ENCODE measurements at regions not wholly inside any gene's neighbourhood (a gene's known extent, or its start where the extent isn't known, plus 50 kb on each side); places are given as distances from the start of the nearest gene placed in this dataset.

- Mint-ChIP-seq H3K36me3 (ENCODE audit: low read depth) (no peaks in the 10 kb centered on the region), H3K27ac (no peak overlapping the region), H3K4me3 (no peak overlapping the region), H3K27me3 (no peaks in the 10 kb centered on the region), H3K4me1 (no peaks in the 10 kb centered on the region), H3K9me3 (no peaks in the 10 kb centered on the region)
- ATAC-seq (replicated peaks): no peak
These were observed 370.1 kb downstream of the TMEM161B start for GRCh38 chr5:87898574-87898973.

DNA sequence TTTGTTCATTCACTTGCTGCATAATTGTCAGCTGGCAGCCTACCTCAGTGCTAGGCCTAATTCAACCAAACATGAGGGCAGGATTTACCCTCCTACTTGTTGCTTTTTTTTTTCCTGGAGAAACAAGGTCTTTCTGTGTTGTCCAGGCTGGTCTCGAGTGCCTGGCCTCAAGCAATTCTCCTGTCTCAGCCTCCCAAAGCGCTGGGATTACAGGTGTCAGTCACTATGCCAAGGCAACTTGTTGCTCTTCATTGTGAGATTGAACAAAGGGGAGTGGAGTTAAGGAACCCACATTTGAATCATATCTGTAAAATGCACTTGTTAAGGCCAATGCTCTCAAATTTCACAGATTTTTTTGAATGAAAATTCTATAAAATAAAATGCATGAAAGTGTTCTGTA lies 380.5 kb downstream of the TMEM161B start:
- Mint-ChIP-seq H3K9me3 (no peaks in the 10 kb centered on the region), H3K27me3 (peaks cover 3% of the 10 kb centered on the region), H3K36me3 (ENCODE audit: low read depth) (no peaks in the 10 kb centered on the region), H3K4me1 (no peaks in the 10 kb centered on the region), H3K27ac (no peak overlapping the region), H3K4me3 (no peak overlapping the region)
- ATAC-seq (replicated peaks): no peak

DNA sequence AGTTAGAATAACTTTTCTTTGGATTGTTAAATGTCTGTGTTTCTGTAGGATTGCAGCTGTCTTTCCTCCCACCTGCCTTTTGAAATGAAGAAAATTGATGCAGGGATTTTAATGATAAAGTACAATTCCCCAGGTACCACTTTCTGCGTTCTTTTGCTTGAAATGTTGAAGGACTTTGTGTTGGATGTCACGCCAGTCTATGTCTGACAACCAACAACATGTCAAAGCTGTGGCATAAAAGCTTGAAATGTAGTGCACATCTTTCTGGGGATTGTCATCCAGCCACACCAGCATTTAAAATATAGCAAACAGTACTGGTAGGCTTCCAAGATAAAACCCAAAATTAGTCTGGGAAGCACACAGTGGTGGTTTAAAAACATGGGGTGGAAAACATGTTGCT lies 381.4 kb downstream of the TMEM161B start:
- Mint-ChIP-seq H3K27ac (no peak overlapping the region), H3K4me1 (no peaks in the 10 kb centered on the region), H3K27me3 (peaks cover 3% of the 10 kb centered on the region), H3K4me3 (no peak overlapping the region), H3K36me3 (ENCODE audit: low read depth) (no peaks in the 10 kb centered on the region), H3K9me3 (no peaks in the 10 kb centered on the region)
- no peak for ATAC-seq (replicated peaks)

- ATAC-seq (replicated peaks): no peak
- H3K4me3 Mint-ChIP-seq: no peak overlapping the region
- H3K27ac Mint-ChIP-seq: no peak overlapping the region
- peaks cover 3% of the 10 kb centered on the region for H3K27me3 Mint-ChIP-seq
- H3K36me3 Mint-ChIP-seq (ENCODE audit: low read depth): no peaks in the 10 kb centered on the region
- no peaks in the 10 kb centered on the region for H3K4me1 Mint-ChIP-seq
- no peaks in the 10 kb centered on the region for H3K9me3 Mint-ChIP-seq
These were observed 382.5 kb downstream of the TMEM161B start for GRCh38 chr5:87886164-87886563.

GRCh38 chr5:87885758-87886157 lies 382.9 kb downstream of the TMEM161B start:
- H3K36me3 Mint-ChIP-seq (ENCODE audit: low read depth): no peaks in the 10 kb centered on the region
- peaks cover 3% of the 10 kb centered on the region for H3K27me3 Mint-ChIP-seq
- ATAC-seq (replicated peaks): no peak
- H3K9me3 Mint-ChIP-seq: no peaks in the 10 kb centered on the region
- H3K27ac Mint-ChIP-seq: no peak overlapping the region
- H3K4me1 Mint-ChIP-seq: no peaks in the 10 kb centered on the region
- H3K4me3 Mint-ChIP-seq: no peak overlapping the region

GRCh38 chr5:87877495-87877894 lies 391.1 kb downstream of the TMEM161B start:
- Mint-ChIP-seq H3K4me3 (no peak overlapping the region), H3K4me1 (no peaks in the 10 kb centered on the region), H3K27me3 (no peaks in the 10 kb centered on the region), H3K9me3 (peaks cover 9% of the 10 kb centered on the region), H3K27ac (no peak overlapping the region), H3K36me3 (ENCODE audit: low read depth) (no peaks in the 10 kb centered on the region)
- no peak for ATAC-seq (replicated peaks)

DNA sequence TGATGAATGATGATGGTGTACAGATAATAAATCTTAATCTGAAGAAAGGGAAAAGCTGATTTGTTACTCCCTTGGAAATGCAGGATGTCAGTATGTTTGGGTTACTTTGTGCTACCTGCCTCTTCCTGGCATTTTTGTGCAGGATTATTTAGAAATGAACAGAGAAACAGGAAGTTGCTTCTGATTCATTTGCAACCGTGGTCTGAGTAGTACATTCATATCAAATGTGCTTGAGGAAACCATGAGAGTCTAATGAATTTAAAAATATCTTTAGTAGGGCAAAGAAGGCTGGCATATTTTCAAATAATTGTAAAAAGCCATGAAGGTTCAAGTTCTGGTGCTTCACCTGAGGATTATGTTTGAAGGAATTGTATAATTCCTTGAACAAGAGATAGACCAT lies 391.6 kb downstream of the TMEM161B start:
- no peaks in the 10 kb centered on the region for H3K4me1 Mint-ChIP-seq
- H3K27me3 Mint-ChIP-seq: no peaks in the 10 kb centered on the region
- H3K9me3 Mint-ChIP-seq: peaks cover 9% of the 10 kb centered on the region
- ATAC-seq (replicated peaks): no peak
- no peaks in the 10 kb centered on the region for H3K36me3 Mint-ChIP-seq (ENCODE audit: low read depth)
- H3K27ac Mint-ChIP-seq: no peak overlapping the region
- no peak overlapping the region for H3K4me3 Mint-ChIP-seq

- H3K9me3 Mint-ChIP-seq: peaks cover 9% of the 10 kb centered on the region
- no peak overlapping the region for H3K27ac Mint-ChIP-seq
- H3K36me3 Mint-ChIP-seq (ENCODE audit: low read depth): no peaks in the 10 kb centered on the region
- H3K27me3 Mint-ChIP-seq: no peaks in the 10 kb centered on the region
- H3K4me1 Mint-ChIP-seq: no peaks in the 10 kb centered on the region
- H3K4me3 Mint-ChIP-seq: no peak overlapping the region
- no peak for ATAC-seq (replicated peaks)
These were observed 392.0 kb downstream of the TMEM161B start for GRCh38 chr5:87876616-87877015.

DNA sequence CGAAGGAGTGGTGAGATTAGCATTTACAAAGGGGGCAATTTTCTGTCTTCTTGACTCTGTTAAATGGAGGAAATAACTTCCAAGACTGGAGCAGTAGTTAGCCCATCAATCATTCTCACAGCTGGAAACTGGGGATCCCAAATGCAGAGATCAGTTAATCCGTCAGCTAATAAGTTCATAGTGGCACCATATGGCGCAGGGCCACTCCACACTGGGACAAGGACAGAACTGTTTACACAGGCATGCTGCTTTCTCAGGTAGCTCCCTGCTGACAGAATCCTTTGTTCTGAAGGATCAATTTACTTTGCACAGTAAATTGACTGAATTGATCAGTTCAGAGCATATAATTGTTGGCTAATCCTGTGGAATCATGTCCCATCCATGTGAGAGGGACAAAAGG lies 395.7 kb downstream of the TMEM161B start:
- no peaks in the 10 kb centered on the region for H3K27me3 Mint-ChIP-seq
- H3K9me3 Mint-ChIP-seq: no peaks in the 10 kb centered on the region
- H3K4me3 Mint-ChIP-seq: no peak overlapping the region
- H3K4me1 Mint-ChIP-seq: no peaks in the 10 kb centered on the region
- H3K36me3 Mint-ChIP-seq (ENCODE audit: low read depth): no peaks in the 10 kb centered on the region
- H3K27ac Mint-ChIP-seq: no peak overlapping the region
- no peak for ATAC-seq (replicated peaks)

- ATAC-seq (replicated peaks): no peak
These were observed 399.9 kb downstream of the TMEM161B start for GRCh38 chr5:87868792-87869191.

DNA sequence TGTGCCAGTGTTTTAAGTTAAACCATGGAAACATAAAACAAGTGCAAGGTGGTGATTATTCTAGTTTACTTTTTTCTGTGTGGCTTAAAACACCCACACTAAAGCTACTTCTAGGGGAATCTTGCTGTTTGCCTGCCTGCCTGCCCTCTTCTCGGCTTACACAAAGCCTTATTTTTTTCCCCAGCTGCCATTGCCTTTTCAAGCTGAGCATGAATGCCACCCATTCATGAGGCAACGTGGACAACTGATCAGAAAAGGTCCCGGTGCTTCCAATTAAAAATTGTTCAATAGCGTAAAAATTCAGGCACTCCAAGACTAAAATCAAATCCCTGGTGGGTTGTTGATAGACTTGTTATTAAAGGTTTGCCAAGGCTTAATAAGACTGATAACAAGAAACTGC lies 401.4 kb downstream of the TMEM161B start:
- Mint-ChIP-seq H3K4me1 (no peaks in the 10 kb centered on the region), H3K36me3 (ENCODE audit: low read depth) (no peaks in the 10 kb centered on the region), H3K9me3 (peaks cover 12% of the 10 kb centered on the region), H3K27ac (no peak overlapping the region), H3K4me3 (no peak overlapping the region), H3K27me3 (peaks cover 3% of the 10 kb centered on the region)
- ATAC-seq (replicated peaks): no peak

More at GRCh38 chr5:87868792-87869191, 399.9 kb downstream of the TMEM161B start:
- no peaks in the 10 kb centered on the region for H3K36me3 Mint-ChIP-seq (ENCODE audit: low read depth)
- H3K27me3 Mint-ChIP-seq: peaks cover 3% of the 10 kb centered on the region
- no peaks in the 10 kb centered on the region for H3K4me1 Mint-ChIP-seq
- no peak overlapping the region for H3K4me3 Mint-ChIP-seq
- H3K9me3 Mint-ChIP-seq: peaks cover 5% of the 10 kb centered on the region
- no peak overlapping the region for H3K27ac Mint-ChIP-seq

- no peak overlapping the region for H3K27ac Mint-ChIP-seq
- H3K4me3 Mint-ChIP-seq: no peak overlapping the region
- no peaks in the 10 kb centered on the region for H3K4me1 Mint-ChIP-seq
- no peak for ATAC-seq (replicated peaks)
- no peaks in the 10 kb centered on the region for H3K36me3 Mint-ChIP-seq (ENCODE audit: low read depth)
- H3K27me3 Mint-ChIP-seq: no peaks in the 10 kb centered on the region
- peaks cover 4% of the 10 kb centered on the region for H3K9me3 Mint-ChIP-seq
These were observed 415.1 kb downstream of the TMEM161B start for GRCh38 chr5:87853541-87853940.

DNA sequence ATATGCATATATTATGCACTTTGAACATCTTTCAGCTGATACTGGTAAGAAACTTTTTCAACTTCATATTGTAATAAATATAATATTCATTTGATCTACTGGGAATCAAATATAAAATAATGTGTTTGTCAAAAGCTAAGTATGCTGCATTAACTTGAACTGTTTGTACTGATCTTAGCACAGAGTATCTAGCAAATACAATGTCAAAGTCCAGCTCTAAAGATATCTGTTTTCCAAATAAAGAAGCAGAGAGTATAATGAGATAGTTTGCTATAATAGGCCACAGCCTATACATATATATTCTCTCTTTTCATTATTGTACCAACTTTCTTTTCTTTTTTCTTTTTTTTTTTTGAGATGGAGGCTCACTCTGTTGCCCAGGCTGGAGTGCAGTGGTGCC lies 417.0 kb downstream of the TMEM161B start:
- Mint-ChIP-seq H3K36me3 (ENCODE audit: low read depth) (no peaks in the 10 kb centered on the region), H3K27me3 (no peaks in the 10 kb centered on the region), H3K27ac (no peak overlapping the region), H3K9me3 (peaks cover under 1% of the 10 kb centered on the region), H3K4me1 (no peaks in the 10 kb centered on the region), H3K4me3 (no peak overlapping the region)
- no peak for ATAC-seq (replicated peaks)

GRCh38 chr5:87850843-87851242 lies 417.8 kb downstream of the TMEM161B start:
- no peak for ATAC-seq (replicated peaks)
- Mint-ChIP-seq H3K4me1 (no peaks in the 10 kb centered on the region), H3K4me3 (no peak overlapping the region), H3K9me3 (no peaks in the 10 kb centered on the region), H3K27me3 (no peaks in the 10 kb centered on the region), H3K27ac (no peak overlapping the region), H3K36me3 (ENCODE audit: low read depth) (no peaks in the 10 kb centered on the region)

DNA sequence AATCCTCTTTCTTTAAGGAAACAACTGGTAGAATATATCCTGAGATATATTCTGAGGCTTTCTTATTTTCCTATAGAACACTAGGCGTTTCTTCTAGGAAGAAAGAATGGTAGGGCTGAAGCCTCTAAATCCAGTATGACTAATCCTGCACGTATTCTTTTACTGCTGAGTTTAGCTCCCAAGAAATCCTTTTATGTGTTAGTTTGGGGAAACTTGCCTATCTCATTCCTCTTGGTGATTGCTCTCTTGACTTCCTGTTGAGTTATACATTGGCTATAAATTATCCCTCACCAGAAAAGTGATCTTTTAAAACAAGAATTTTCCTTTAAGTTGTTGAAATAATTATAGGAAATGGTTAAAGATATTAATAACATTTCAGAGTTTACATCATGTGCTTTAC lies 422.9 kb downstream of the TMEM161B start:
- no peak for ATAC-seq (replicated peaks)
- no peak overlapping the region for H3K27ac Mint-ChIP-seq
- peaks cover 5% of the 10 kb centered on the region for H3K9me3 Mint-ChIP-seq
- no peaks in the 10 kb centered on the region for H3K4me1 Mint-ChIP-seq
- H3K27me3 Mint-ChIP-seq: peaks cover 2% of the 10 kb centered on the region
- H3K4me3 Mint-ChIP-seq: no peak overlapping the region
- H3K36me3 Mint-ChIP-seq (ENCODE audit: low read depth): no peaks in the 10 kb centered on the region

DNA sequence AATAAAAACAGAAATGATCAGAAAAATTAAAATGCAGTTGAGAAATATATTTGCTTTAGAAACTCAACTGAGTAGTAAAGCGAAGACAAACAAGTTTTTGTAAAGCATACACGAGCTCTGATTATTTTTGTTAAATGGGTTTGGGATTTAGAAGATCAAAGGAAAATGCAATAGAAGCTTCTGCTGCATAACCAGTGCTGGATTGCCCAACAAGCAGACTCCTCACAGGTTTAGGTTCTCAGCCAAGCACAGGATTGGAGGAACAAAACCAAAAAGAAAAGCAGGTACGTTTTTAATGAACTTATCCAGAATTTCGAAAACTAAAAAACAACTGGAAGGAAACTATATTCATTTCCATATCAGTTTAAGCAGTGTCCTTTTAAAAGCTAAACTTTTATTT lies 423.8 kb downstream of the TMEM161B start:
- no peaks in the 10 kb centered on the region for H3K4me1 Mint-ChIP-seq
- peaks cover 2% of the 10 kb centered on the region for H3K27me3 Mint-ChIP-seq
- no peak for ATAC-seq (replicated peaks)
- no peak overlapping the region for H3K4me3 Mint-ChIP-seq
- peaks cover 13% of the 10 kb centered on the region for H3K9me3 Mint-ChIP-seq
- H3K36me3 Mint-ChIP-seq (ENCODE audit: low read depth): no peaks in the 10 kb centered on the region
- H3K27ac Mint-ChIP-seq: no peak overlapping the region
